ENCODE measurements at regions not wholly inside any gene's neighbourhood (a gene's known extent, or its start where the extent isn't known, plus 50 kb on each side); places are given as distances from the start of the nearest gene placed in this dataset.

DNA sequence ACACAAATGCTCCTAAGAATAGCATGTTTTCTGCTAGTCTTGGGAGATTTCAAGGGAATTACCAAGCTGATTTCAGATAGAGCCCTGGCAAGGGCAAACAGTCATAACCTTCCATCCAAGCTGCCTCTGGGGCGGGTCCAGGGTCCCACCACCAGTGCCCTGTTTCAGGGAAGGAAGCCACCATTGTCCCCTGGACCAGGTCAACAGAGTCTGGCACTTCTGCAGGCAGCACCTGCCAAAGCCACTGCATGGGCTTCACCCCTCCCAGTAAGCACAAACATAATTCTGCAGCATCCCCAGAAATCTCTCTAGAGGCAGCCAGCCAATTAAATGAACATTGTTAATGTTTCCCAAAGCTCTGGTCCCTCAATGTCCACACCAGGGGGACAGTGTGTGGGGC lies 143.0 kb downstream of the SALL1 start:
- no peaks in the 10 kb centered on the region for H3K36me3 Mint-ChIP-seq

DNA sequence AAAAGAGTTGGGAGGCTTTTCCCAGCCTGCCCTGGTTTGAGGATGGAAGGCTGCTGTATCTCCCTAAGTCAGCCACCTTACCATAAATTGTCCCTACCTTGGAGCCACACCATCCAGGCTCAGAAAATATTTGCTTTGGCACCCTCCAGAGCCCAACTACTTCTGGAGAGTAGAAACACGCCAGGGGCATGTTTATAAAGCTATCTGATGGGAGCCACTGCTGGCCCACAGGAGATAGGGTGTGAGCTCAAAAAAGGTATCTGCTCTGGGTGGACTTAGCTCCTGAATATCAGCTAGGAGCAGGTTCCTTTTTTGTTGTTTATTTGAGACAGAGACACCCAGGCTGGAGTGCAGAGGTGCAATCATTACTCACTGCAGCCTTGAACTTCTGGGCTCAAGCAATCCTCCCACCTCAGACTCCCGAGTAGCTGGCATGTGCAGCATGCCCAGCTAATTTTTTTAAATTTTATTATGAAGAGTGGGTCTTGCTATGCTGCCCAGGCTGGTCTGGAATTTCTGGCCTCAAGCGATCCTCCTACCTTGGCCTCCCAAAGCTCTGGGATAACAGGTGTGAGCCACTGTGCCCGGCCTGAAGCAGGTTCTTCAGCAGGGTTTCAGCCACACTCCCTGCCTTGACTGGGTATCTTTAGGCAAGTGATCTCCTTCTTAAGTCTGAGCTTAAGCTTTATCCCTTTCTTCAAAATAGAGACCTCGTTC lies 147.1 kb downstream of the SALL1 start:
- H3K27me3 Mint-ChIP-seq = peaks cover 3% of the 10 kb centered on the region
- no peaks in the 10 kb centered on the region for H3K36me3 Mint-ChIP-seq
- no peak overlapping the region for H3K27ac Mint-ChIP-seq
- H3K4me1 Mint-ChIP-seq (ENCODE audit: unreplicated experiment) = no peaks in the 10 kb centered on the region
- DNase-seq (ENCODE audit: extremely low spot score, unreplicated experiment) = no peak
- TF ChIP-seq, protein P1, sequence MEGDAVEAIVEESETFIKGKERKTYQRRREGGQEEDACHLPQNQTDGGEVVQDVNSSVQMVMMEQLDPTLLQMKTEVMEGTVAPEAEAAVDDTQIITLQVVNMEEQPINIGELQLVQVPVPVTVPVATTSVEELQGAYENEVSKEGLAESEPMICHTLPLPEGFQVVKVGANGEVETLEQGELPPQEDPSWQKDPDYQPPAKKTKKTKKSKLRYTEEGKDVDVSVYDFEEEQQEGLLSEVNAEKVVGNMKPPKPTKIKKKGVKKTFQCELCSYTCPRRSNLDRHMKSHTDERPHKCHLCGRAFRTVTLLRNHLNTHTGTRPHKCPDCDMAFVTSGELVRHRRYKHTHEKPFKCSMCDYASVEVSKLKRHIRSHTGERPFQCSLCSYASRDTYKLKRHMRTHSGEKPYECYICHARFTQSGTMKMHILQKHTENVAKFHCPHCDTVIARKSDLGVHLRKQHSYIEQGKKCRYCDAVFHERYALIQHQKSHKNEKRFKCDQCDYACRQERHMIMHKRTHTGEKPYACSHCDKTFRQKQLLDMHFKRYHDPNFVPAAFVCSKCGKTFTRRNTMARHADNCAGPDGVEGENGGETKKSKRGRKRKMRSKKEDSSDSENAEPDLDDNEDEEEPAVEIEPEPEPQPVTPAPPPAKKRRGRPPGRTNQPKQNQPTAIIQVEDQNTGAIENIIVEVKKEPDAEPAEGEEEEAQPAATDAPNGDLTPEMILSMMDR (conservative IDR thresholded peaks at IDR 0.05) = no peak
- H3K9me3 Mint-ChIP-seq = peaks cover 4% of the 10 kb centered on the region
- H3K4me3 Mint-ChIP-seq = no peak overlapping the region

More for the DNA sequence above, 143.0 kb downstream of the SALL1 start:
- H3K27ac Mint-ChIP-seq = no peak overlapping the region
- DNase-seq (ENCODE audit: extremely low spot score, unreplicated experiment) = no peak
- H3K9me3 Mint-ChIP-seq = peaks cover 12% of the 10 kb centered on the region
- TF ChIP-seq, protein P1 (conservative IDR thresholded peaks at IDR 0.05) = no peak
- H3K4me3 Mint-ChIP-seq = no peak overlapping the region
- H3K27me3 Mint-ChIP-seq = peaks cover 3% of the 10 kb centered on the region
- no peaks in the 10 kb centered on the region for H3K4me1 Mint-ChIP-seq (ENCODE audit: unreplicated experiment)

DNA sequence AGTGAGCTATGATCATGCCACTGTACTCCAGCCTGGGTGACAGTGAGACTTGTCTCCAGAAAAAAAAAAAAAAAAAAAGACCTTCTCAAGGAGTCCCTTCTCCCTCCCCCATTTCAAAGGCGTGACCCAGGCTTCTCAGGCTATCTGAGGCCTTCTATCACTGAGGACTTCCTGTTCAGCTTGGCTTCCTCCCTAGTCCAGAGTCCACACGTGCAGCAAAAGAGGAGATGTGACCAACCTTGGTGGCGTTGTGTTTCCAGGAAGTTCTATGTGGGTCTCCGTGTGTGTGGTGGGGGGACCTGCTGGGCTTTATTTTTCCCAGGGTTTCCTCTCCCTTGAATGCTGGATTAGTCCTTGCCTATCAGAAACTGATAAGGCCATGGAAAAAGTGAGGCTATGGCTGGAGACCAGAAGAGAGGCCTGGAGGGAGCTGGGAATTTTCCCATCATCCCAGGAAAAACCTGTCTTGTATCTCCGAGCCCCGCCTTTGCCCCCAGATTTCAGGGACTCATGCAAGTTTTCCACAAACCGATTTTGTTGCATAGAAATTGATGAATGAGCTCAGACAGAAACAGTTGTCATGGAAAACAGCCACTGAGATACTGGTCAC lies 148.1 kb downstream of the SALL1 start:
- Mint-ChIP-seq H3K27me3 (peaks cover 3% of the 10 kb centered on the region), H3K4me1 (ENCODE audit: unreplicated experiment) (no peaks in the 10 kb centered on the region), H3K36me3 (no peaks in the 10 kb centered on the region), H3K4me3 (no peak overlapping the region), H3K9me3 (peaks cover 4% of the 10 kb centered on the region), H3K27ac (no peak overlapping the region)
- TF ChIP-seq, protein P1 (conservative IDR thresholded peaks at IDR 0.05) = no peak
- DNase-seq (ENCODE audit: extremely low spot score, unreplicated experiment) = no peak

DNA sequence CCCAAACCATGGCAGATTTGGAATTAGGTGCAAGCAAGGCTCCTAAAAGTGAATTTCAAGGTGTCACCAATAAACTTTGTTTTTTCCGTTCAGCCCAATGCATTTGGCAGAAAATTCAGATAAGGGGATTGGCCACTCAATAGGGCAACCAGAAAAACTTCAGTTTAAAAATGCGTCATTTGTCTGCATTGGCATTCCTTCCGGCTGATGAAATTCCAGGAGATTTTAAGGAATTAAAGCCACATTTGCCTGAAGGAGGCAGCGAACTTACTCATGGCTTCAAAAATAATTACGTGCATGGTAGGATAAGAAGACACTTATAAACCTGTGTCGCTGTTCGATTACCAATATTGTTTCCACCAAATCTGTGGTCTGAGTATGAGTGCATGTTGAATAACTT lies 151.9 kb downstream of the SALL1 start:
- DNase-seq (ENCODE audit: extremely low spot score, unreplicated experiment) = no peak
- TF ChIP-seq, protein P1 (conservative IDR thresholded peaks at IDR 0.05) = no peak
- Mint-ChIP-seq H3K9me3 (no peaks in the 10 kb centered on the region), H3K27me3 (peaks cover 9% of the 10 kb centered on the region), H3K4me3 (no peak overlapping the region), H3K36me3 (no peaks in the 10 kb centered on the region), H3K4me1 (ENCODE audit: unreplicated experiment) (peaks cover 7% of the 10 kb centered on the region), H3K27ac (no peak overlapping the region)

DNA sequence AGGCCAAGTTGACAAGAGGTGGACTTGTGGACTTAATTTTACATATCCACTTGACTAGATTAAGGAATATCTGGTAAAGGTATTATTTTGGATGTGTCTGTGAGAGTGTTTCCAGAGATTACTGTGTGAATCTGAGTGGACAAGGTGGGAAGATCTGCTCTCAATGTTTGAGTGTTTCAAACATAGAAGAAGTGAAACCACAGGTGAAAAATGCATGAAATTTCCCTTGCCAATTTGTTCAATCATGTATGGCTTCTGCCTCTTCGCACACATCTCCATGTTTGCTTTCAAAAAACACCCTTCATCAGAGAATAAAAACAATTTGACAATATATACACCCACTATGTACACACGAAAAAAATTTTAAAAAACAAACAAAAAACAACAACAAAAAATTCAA lies 152.7 kb downstream of the SALL1 start:
- peaks cover 7% of the 10 kb centered on the region for H3K4me1 Mint-ChIP-seq (ENCODE audit: unreplicated experiment)
- no peaks in the 10 kb centered on the region for H3K36me3 Mint-ChIP-seq
- TF ChIP-seq, protein P1 (conservative IDR thresholded peaks at IDR 0.05) = no peak
- no peak for DNase-seq (ENCODE audit: extremely low spot score, unreplicated experiment)
- no peaks in the 10 kb centered on the region for H3K9me3 Mint-ChIP-seq
- no peak overlapping the region for H3K4me3 Mint-ChIP-seq
- no peak overlapping the region for H3K27ac Mint-ChIP-seq
- peaks cover 12% of the 10 kb centered on the region for H3K27me3 Mint-ChIP-seq

Measured in type B pancreatic cell (in vitro differentiated cells).